Peyer's patch (tissue), 4 donors: ENCODE measurements at regions not wholly inside any gene's neighbourhood (a gene's known extent, or its start where the extent isn't known, plus 50 kb on each side); places are given as distances from the start of the nearest gene placed in this dataset.

Experiments used
- DNase-seq, 3 donors: peaks; one replicate each; pipeline ENCODE4 v3.0.0-alpha.2; 2017 to 2019
- H3K27ac ChIP-seq, 4 donors: fragments of 200-600 bp; sonication (generic); one replicate each; pipeline ENCODE4 v1.5.1; 2016 to 2019
- H3K27me3 ChIP-seq, 2 donors: fragments of 200-600 bp; sonication (generic); one replicate each; pipeline ENCODE4 v1.5.1; 2019
- H3K36me3 ChIP-seq, 3 donors: fragments of 200-600 bp; sonication (generic); one replicate each; pipeline ENCODE4 v1.5.1; 2016 to 2019
- H3K4me1 ChIP-seq, 4 donors: fragments of 200-600 bp; sonication (generic); one replicate each; pipeline ENCODE4 v1.5.1; 2016 to 2019
- H3K4me3 ChIP-seq, 4 donors: fragments of 200-600 bp; sonication (generic); 1 replicate in 3 of 4; 2 replicates in 1 of 4; pipeline ENCODE4 v1.5.1; 2016 to 2019; ENCODE audit warnings: mild to moderate bottlenecking in 1 of 4
- H3K9me3 ChIP-seq, 4 donors: fragments of 200-600 bp; sonication (generic); one replicate each; pipeline ENCODE4 v1.5.1; 2016 to 2019; ENCODE audit warnings: mild to moderate bottlenecking in 1 of 4
- CTCF ChIP-seq, 6 experiments: fragments of 450-650 bp in 4 of 6; fragments of 200-600 bp in 2 of 6; sonication (generic) in 1 of 6; IDR thresholded peaks; one replicate each; pipeline ENCODE4 v1.5.1; 2017 to 2019; ENCODE audit warnings: antibody characterized with exemption in 6 of 6, mild to moderate bottlenecking in 3 of 6, moderate library complexity in 1 of 6
- POLR2A ChIP-seq, 2 donors: fragments of 450-650 bp; IDR thresholded peaks; one replicate each; pipeline ENCODE4 v1.5.1; 2017; ENCODE audit warnings: antibody characterized with exemption in 2 of 2, mild to moderate bottlenecking in 2 of 2, moderate library complexity in 2 of 2

GRCh38 chr4:71136071-71136470 lies 142.6 kb downstream of the DCK start:
- no peaks in the 10 kb centered on the region for H3K27me3 ChIP-seq
- no peaks in the 10 kb centered on the region for H3K4me1 ChIP-seq
- H3K9me3 ChIP-seq = no peaks in the 10 kb centered on the region
- H3K27ac ChIP-seq = no peak overlapping the region
- TF ChIP-seq CTCF (IDR thresholded peaks at IDR 0.05) (no peak), POLR2A (IDR thresholded peaks at IDR 0.05) (no peak)
- no peak overlapping the region for H3K4me3 ChIP-seq
- DNase-seq = no peak
- H3K36me3 ChIP-seq = no peaks in the 10 kb centered on the region

GRCh38 chr4:71138007-71138615 lies 144.7 kb downstream of the DCK start:
- H3K36me3 ChIP-seq = no peaks in the 10 kb centered on the region
- H3K27ac ChIP-seq = no peak overlapping the region
- no peak overlapping the region for H3K4me3 ChIP-seq
- DNase-seq = no peak
- no peak for TF ChIP-seq CTCF (IDR thresholded peaks at IDR 0.05)
- no peak for TF ChIP-seq POLR2A (IDR thresholded peaks at IDR 0.05)
- no peaks in the 10 kb centered on the region for H3K27me3 ChIP-seq
- no peaks in the 10 kb centered on the region for H3K4me1 ChIP-seq
- no peaks in the 10 kb centered on the region for H3K9me3 ChIP-seq

- TF ChIP-seq CTCF (IDR thresholded peaks at IDR 0.05) (no peak), POLR2A (IDR thresholded peaks at IDR 0.05) (no peak)
- H3K27me3 ChIP-seq = no peaks in the 10 kb centered on the region
- H3K36me3 ChIP-seq = no peaks in the 10 kb centered on the region
- no peaks in the 10 kb centered on the region for H3K4me1 ChIP-seq
- no peaks in the 10 kb centered on the region for H3K9me3 ChIP-seq
- no peak overlapping the region for H3K27ac ChIP-seq
- DNase-seq = no peak
- H3K4me3 ChIP-seq = no peak overlapping the region
These were observed 147.1 kb downstream of the DCK start for GRCh38 chr4:71140563-71140962.

GRCh38 chr4:71141125-71141524 lies 147.7 kb downstream of the DCK start:
- H3K27ac ChIP-seq = no peak overlapping the region
- no peaks in the 10 kb centered on the region for H3K4me1 ChIP-seq
- no peaks in the 10 kb centered on the region for H3K27me3 ChIP-seq
- no peak for DNase-seq
- H3K36me3 ChIP-seq = no peaks in the 10 kb centered on the region
- H3K9me3 ChIP-seq = no peaks in the 10 kb centered on the region
- H3K4me3 ChIP-seq = no peak overlapping the region
- TF ChIP-seq CTCF (IDR thresholded peaks at IDR 0.05) (no peak), POLR2A (IDR thresholded peaks at IDR 0.05) (no peak)

GRCh38 chr4:71147261-71147660 lies 153.8 kb downstream of the DCK start:
- Histone ChIP-seq H3K9me3 (no peaks in the 10 kb centered on the region), H3K4me1 (no peaks in the 10 kb centered on the region), H3K4me3 (no peak overlapping the region), H3K36me3 (no peaks in the 10 kb centered on the region), H3K27me3 (no peaks in the 10 kb centered on the region), H3K27ac (no peak overlapping the region)
- DNase-seq = no peak
- TF ChIP-seq POLR2A (IDR thresholded peaks at IDR 0.05) (no peak), CTCF (IDR thresholded peaks at IDR 0.05) (no peak)

DNA sequence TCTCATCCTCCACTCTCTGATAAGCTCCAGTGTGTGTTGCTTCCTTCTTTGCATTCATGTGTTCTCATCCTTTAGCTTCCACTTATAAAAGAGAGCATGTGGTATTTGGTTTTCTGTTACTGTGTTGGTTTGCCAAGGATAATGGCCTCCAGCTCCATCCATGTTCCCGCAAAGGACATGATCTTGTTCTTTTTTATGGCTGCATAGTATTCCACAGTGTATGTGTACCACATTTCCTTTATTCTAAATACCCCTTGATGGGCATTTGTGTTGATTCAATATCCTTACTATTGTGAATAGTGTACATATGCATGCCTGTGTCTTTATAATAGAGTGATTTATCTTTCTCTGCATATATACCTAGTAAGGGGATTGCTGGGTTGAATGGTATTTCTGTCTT lies 155.1 kb downstream of the DCK start:
- TF ChIP-seq CTCF (IDR thresholded peaks at IDR 0.05) (no peak), POLR2A (IDR thresholded peaks at IDR 0.05) (no peak)
- no peak for DNase-seq

More for the DNA sequence above, 155.1 kb downstream of the DCK start:
- H3K4me3 ChIP-seq = no peak overlapping the region
- no peaks in the 10 kb centered on the region for H3K9me3 ChIP-seq
- no peak overlapping the region for H3K27ac ChIP-seq
- H3K36me3 ChIP-seq = no peaks in the 10 kb centered on the region
- no peaks in the 10 kb centered on the region for H3K4me1 ChIP-seq
- H3K27me3 ChIP-seq = no peaks in the 10 kb centered on the region
